Natural killer cell (primary cell): ENCODE measurements at regions not wholly inside any gene's neighbourhood (a gene's known extent, or its start where the extent isn't known, plus 50 kb on each side); places are given as distances from the start of the nearest gene placed in this dataset.

ENCODE experiments used
- ATAC-seq, 3 donors: fragments of 150-1000 bp in 2 of 3; fragments of 200-7000 bp in 1 of 3; cut with Tn5 transposase; 1 replicate in 1 of 3; 2 replicates in 2 of 3; pipeline ENCODE4 v1.10.0; 2021; ENCODE audit warnings: mild to moderate bottlenecking in 2 of 3, moderate library complexity in 2 of 3
- DNase-seq, 2 donors: peaks; one replicate each; pipeline versions ENCODE4 v3.0.0 to v3.0.0-alpha.2; 2013 to 2021; ENCODE audit warnings: mixed read lengths in 1 of 2
- H3K27ac ChIP-seq: one replicate; pipeline ENCODE4 v1.5.1; 2013; ENCODE audit warnings: mild to moderate bottlenecking, low read length
- H3K27me3 ChIP-seq: one replicate; pipeline ENCODE4 v1.6.1; 2013; ENCODE audit warnings: low read length; ENCODE audit not compliant: control insufficient read depth, insufficient read depth
- H3K36me3 ChIP-seq: one replicate; pipeline ENCODE4 v1.6.1; 2013; ENCODE audit warnings: low read length; ENCODE audit not compliant: control insufficient read depth, insufficient read depth
- H3K4me1 ChIP-seq: one replicate; pipeline ENCODE4 v1.6.1; 2013; ENCODE audit warnings: low read length; ENCODE audit not compliant: control insufficient read depth, insufficient read depth
- H3K4me3 ChIP-seq: one replicate; pipeline ENCODE4 v1.5.1; 2013; ENCODE audit warnings: low read length
- H3K9me3 ChIP-seq: one replicate; pipeline ENCODE4 v1.6.1; 2013; ENCODE audit warnings: low read length; ENCODE audit not compliant: control insufficient read depth, insufficient read depth
- H3K27ac Mint-ChIP-seq, 2 donors: one replicate each; pipeline ENCODE4 v1.8.0; 2022; ENCODE audit warnings: mild to moderate bottlenecking in 2 of 2, mixed read lengths in 2 of 2, moderate library complexity in 1 of 2
- H3K27me3 Mint-ChIP-seq, 2 donors: one replicate each; pipeline ENCODE4 v1.8.0; 2022; ENCODE audit warnings: low read depth in 2 of 2, mixed read lengths in 2 of 2
- H3K36me3 Mint-ChIP-seq: one replicate; pipeline ENCODE4 v1.8.0; 2022; ENCODE audit warnings: mixed read lengths
- H3K4me1 Mint-ChIP-seq, 2 donors: one replicate each; pipeline ENCODE4 v1.8.0; 2022; ENCODE audit warnings: mixed read lengths in 2 of 2
- H3K4me3 Mint-ChIP-seq: one replicate; pipeline ENCODE4 v1.8.0; 2022; ENCODE audit warnings: mild to moderate bottlenecking, moderate library complexity, mixed read lengths
- H3K9me3 Mint-ChIP-seq, 2 donors: one replicate each; pipeline ENCODE4 v1.8.0; 2022; ENCODE audit warnings: mixed read lengths in 2 of 2
- CTCF ChIP-seq: fragments of 200-600 bp; IDR thresholded peaks from one replicate; pipeline ENCODE4 v1.8.0; 2022; ENCODE audit warnings: antibody characterized with exemption
- WGBS: methylation state at CpG from one replicate; pipeline ENCODE4 v1.1.7; 2013; ENCODE audit warnings: missing lambda C conversion rate; ENCODE audit not compliant: insufficient coverage; 5-methylcytosine and 5-hydroxymethylcytosine counted together
- intact Hi-C: fragments of 100-400 bp; cut with micrococcal nuclease; formaldehyde crosslinking; loops from one replicate; pipeline ENCODE4 v1.14.2; 2022

- 74% methylated on average over 6 of the region's 6 CpGs for WGBS
- Mint-ChIP-seq H3K27ac (no peak overlapping the region), H3K4me1 (no peaks in the 10 kb centered on the region), H3K9me3 (peaks cover 14 to 15% of the 10 kb centered on the region in 2 donors), H3K36me3 (no peaks in the 10 kb centered on the region), H3K4me3 (no peak overlapping the region), H3K27me3 (no peaks in the 10 kb centered on the region)
- Histone ChIP-seq H3K9me3 (no peaks in the 10 kb centered on the region), H3K36me3 (no peaks in the 10 kb centered on the region), H3K4me1 (no peaks in the 10 kb centered on the region), H3K4me3 (no peak overlapping the region), H3K27me3 (no peaks in the 10 kb centered on the region), H3K27ac (no peak overlapping the region)
- intact Hi-C loops: no loop called here
- TF ChIP-seq CTCF: no peak
- ATAC-seq: no peak
- no peak for DNase-seq
These were observed 623.5 kb upstream of the DDX18 start for GRCh38 chr2:117190856-117191559.

GRCh38 chr2:117195381-117195780 is 619.1 kb upstream of the DDX18 start:
- H3K4me3 Mint-ChIP-seq: no peak overlapping the region
- Histone ChIP-seq H3K27me3 (no peaks in the 10 kb centered on the region), H3K36me3 (no peaks in the 10 kb centered on the region), H3K4me3 (no peak overlapping the region), H3K4me1 (no peaks in the 10 kb centered on the region), H3K9me3 (no peaks in the 10 kb centered on the region), H3K27ac (no peak overlapping the region)
- intact Hi-C loops: no loop called here
- H3K9me3 Mint-ChIP-seq: peaks cover 14 to 16% of the 10 kb centered on the region in 2 donors
- DNase-seq (no peak), ATAC-seq (no peak)
- H3K27ac Mint-ChIP-seq: no peak overlapping the region
- H3K27me3 Mint-ChIP-seq: no peaks in the 10 kb centered on the region
- no peaks in the 10 kb centered on the region for H3K36me3 Mint-ChIP-seq
- no peak for TF ChIP-seq CTCF
- WGBS: 93% methylated on average over 4 of the region's 4 CpGs
- no peaks in the 10 kb centered on the region for H3K4me1 Mint-ChIP-seq

GRCh38 chr2:117199511-117199910 is 615.0 kb upstream of the DDX18 start:
- H3K4me1 ChIP-seq: no peaks in the 10 kb centered on the region
- no peak for TF ChIP-seq CTCF
- no peak for DNase-seq
- ATAC-seq: no peak
- Mint-ChIP-seq H3K27me3 (no peaks in the 10 kb centered on the region), H3K9me3 (peaks cover 22 to 36% of the 10 kb centered on the region in 2 donors), H3K27ac (no peak overlapping the region), H3K4me1 (no peaks in the 10 kb centered on the region), H3K36me3 (no peaks in the 10 kb centered on the region), H3K4me3 (no peak overlapping the region)
- no peaks in the 10 kb centered on the region for H3K36me3 ChIP-seq
- no peaks in the 10 kb centered on the region for H3K9me3 ChIP-seq
- H3K27ac ChIP-seq: no peak overlapping the region
- WGBS: 21% methylated on average over 4 of the region's 4 CpGs
- no peaks in the 10 kb centered on the region for H3K27me3 ChIP-seq
- intact Hi-C loops: no loop called here
- no peak overlapping the region for H3K4me3 ChIP-seq

- H3K27me3 Mint-ChIP-seq: no peaks in the 10 kb centered on the region
- 83% methylated on average over 2 of the region's 2 CpGs for WGBS
- H3K4me3 Mint-ChIP-seq: no peak overlapping the region
- Histone ChIP-seq H3K4me1 (no peaks in the 10 kb centered on the region), H3K4me3 (no peak overlapping the region), H3K9me3 (no peaks in the 10 kb centered on the region), H3K27ac (no peak overlapping the region), H3K36me3 (no peaks in the 10 kb centered on the region), H3K27me3 (no peaks in the 10 kb centered on the region)
- H3K4me1 Mint-ChIP-seq: no peaks in the 10 kb centered on the region
- no peak for ATAC-seq
- intact Hi-C loops: no loop called here
- H3K9me3 Mint-ChIP-seq: peaks cover 12 to 19% of the 10 kb centered on the region in 2 donors
- H3K27ac Mint-ChIP-seq: no peak overlapping the region
- no peak for DNase-seq
- no peaks in the 10 kb centered on the region for H3K36me3 Mint-ChIP-seq
- no peak for TF ChIP-seq CTCF
These were observed 601.9 kb upstream of the DDX18 start for GRCh38 chr2:117212562-117212961.
